Endodermal cell (in vitro differentiated cells): ENCODE measurements at regions not wholly inside any gene's neighbourhood (a gene's known extent, or its start where the extent isn't known, plus 50 kb on each side); places are given as distances from the start of the nearest gene placed in this dataset.
A peak's percentile ranks its signal among the peaks of the same experiment; 100 is the strongest.
"Not testable (repeated sequence)": the region's sequence is repeated elsewhere in the genome, so short reads cannot be mapped to it uniquely, and the experiment has no call there.

ENCODE experiments used
- DNase-seq: peaks from one replicate; pipeline ENCODE4 v3.0.0-alpha.2; 2017
- H3K27ac ChIP-seq: 2 replicates; pipeline ENCODE4 v1.5.1; 2013; ENCODE audit warnings: mild to moderate bottlenecking, low read depth, low read length, moderate library complexity
- H3K27me3 ChIP-seq: 2 replicates; pipeline ENCODE4 v1.6.1; 2013; ENCODE audit warnings: mild to moderate bottlenecking, low read length, moderate library complexity; ENCODE audit not compliant: insufficient read depth, control insufficient read depth, poor library complexity, severe bottlenecking
- H3K36me3 ChIP-seq: 2 replicates; pipeline ENCODE4 v1.7.0; 2013; ENCODE audit warnings: mild to moderate bottlenecking, low read length, moderate library complexity; ENCODE audit not compliant: control insufficient read depth, insufficient read depth
- H3K4me1 ChIP-seq: one replicate; pipeline ENCODE4 v1.7.0; 2013; ENCODE audit warnings: low read length; ENCODE audit not compliant: control insufficient read depth, insufficient read depth
- H3K4me3 ChIP-seq: 2 replicates; pipeline ENCODE4 v1.5.1; 2013; ENCODE audit warnings: mild to moderate bottlenecking, low read length, moderate library complexity
- H3K9ac ChIP-seq: 2 replicates; pipeline ENCODE4 v1.6.1; 2013; ENCODE audit warnings: mild to moderate bottlenecking, low read length, moderate library complexity; ENCODE audit not compliant: poor library complexity, severe bottlenecking; ENCODE audit errors: extremely low read depth
- H3K9me3 ChIP-seq: 2 replicates; pipeline ENCODE4 v1.6.1; 2013; ENCODE audit warnings: mild to moderate bottlenecking, low read length, moderate library complexity; ENCODE audit not compliant: control insufficient read depth
- H3K27ac Mint-ChIP-seq: 2 replicates; pipeline ENCODE4 v1.8.0; 2020; ENCODE audit warnings: mixed read lengths
- H3K27me3 Mint-ChIP-seq: 2 replicates; pipeline ENCODE4 v1.8.0; 2021; ENCODE audit warnings: mild to moderate bottlenecking, mixed read lengths; ENCODE audit not compliant: insufficient read depth
- H3K36me3 Mint-ChIP-seq: 2 replicates; pipeline ENCODE4 v1.8.0; 2020; ENCODE audit warnings: low read depth, mixed read lengths
- H3K4me1 Mint-ChIP-seq: 2 replicates; pipeline ENCODE4 v1.8.0; 2020; ENCODE audit warnings: mixed read lengths
- H3K4me3 Mint-ChIP-seq: 2 replicates; pipeline ENCODE4 v1.8.0; 2020; ENCODE audit warnings: mild to moderate bottlenecking, moderate library complexity, mixed read lengths
- H3K9me3 Mint-ChIP-seq: 2 replicates; pipeline ENCODE4 v1.8.0; 2020; ENCODE audit warnings: mild to moderate bottlenecking, mixed read lengths
- WGBS, 2 experiments: methylation state at CpG; one replicate each; pipeline versions ENCODE4 v1.1.5 to v1.1.7; 2013; ENCODE audit warnings: missing lambda C conversion rate in 2 of 2, mixed read lengths in 1 of 2; ENCODE audit not compliant: insufficient coverage in 1 of 2, insufficient read length in 1 of 2; 5-methylcytosine and 5-hydroxymethylcytosine counted together
- TF ChIP-seq, protein P1 (sequence below): fragments of 200-600 bp; sonication (generic); conservative IDR thresholded peaks from 2 replicates; pipeline ENCODE4 v1.5.0; 2021; ENCODE audit warnings: antibody characterized with exemption, mild to moderate bottlenecking

DNA sequence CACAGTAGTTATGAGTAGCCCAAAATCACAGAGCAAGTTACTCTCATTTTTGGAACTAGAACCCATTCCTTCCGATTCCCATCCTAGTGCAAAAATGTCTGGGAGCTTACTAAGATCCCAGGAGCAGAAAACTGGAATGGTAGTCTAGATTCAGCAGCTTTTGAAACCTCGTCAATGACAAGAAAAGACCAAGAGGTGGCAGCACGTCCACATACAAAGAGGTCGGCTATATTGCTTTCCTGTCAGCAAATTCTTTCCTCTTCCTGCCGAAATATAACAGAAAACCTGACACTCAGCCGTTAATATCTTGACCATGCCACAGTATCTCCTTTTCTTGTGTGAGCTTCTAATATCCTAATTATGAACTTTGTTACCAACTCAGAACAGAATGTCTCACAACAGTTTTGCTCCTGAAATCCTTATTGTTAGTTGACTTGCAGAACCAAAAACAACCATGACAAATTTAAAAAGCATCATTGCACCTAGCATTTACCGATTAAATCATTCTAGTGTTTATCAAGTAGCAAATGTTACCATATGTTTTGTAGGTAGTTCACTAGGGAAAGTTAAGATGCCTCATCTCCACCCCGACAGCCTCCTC lies 92.8 kb upstream of the OR9G4 start:
- WGBS, 2 experiments, result 6 to 9% methylated on average over 6 of the region's 8 CpGs
- TF ChIP-seq, protein P1, sequence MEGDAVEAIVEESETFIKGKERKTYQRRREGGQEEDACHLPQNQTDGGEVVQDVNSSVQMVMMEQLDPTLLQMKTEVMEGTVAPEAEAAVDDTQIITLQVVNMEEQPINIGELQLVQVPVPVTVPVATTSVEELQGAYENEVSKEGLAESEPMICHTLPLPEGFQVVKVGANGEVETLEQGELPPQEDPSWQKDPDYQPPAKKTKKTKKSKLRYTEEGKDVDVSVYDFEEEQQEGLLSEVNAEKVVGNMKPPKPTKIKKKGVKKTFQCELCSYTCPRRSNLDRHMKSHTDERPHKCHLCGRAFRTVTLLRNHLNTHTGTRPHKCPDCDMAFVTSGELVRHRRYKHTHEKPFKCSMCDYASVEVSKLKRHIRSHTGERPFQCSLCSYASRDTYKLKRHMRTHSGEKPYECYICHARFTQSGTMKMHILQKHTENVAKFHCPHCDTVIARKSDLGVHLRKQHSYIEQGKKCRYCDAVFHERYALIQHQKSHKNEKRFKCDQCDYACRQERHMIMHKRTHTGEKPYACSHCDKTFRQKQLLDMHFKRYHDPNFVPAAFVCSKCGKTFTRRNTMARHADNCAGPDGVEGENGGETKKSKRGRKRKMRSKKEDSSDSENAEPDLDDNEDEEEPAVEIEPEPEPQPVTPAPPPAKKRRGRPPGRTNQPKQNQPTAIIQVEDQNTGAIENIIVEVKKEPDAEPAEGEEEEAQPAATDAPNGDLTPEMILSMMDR, result peak; percentile 88

DNA sequence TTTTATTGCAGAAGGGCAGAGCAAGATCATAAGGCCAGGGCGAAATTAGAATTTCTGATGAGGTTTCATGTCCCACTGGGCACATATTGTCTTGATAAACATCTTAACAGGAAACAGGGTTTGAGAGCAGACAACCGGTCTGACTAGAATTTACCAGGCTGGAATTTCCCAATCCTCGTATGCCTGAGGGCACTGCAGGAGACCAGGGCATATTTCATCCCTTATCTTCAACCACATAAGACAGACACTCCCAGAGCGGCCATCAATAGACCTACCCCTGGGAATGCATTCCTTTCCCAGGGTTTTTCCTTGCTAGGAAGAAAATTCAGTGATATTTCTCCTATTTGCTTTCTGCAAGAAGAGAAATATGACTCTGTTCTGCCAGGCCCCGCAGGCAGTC lies 78.9 kb upstream of the OR9G4 start:
- not testable (repeated sequence) for H3K36me3 Mint-ChIP-seq, H3K27ac Mint-ChIP-seq, H3K4me3 ChIP-seq, H3K36me3 ChIP-seq, H3K4me3 Mint-ChIP-seq, H3K4me1 Mint-ChIP-seq, DNase-seq, H3K27ac ChIP-seq, H3K4me1 ChIP-seq, H3K27me3 Mint-ChIP-seq, H3K27me3 ChIP-seq, H3K9ac ChIP-seq
- peaks cover 43% of the 10 kb centered on the region for H3K9me3 Mint-ChIP-seq
- WGBS, 2 experiments, result 87 to 88% methylated on average over 4 to 5 of the region's 5 CpGs
- H3K9me3 ChIP-seq, result peaks cover 23% of the 10 kb centered on the region

More for the DNA sequence above, 92.8 kb upstream of the OR9G4 start:
- H3K27me3 ChIP-seq, result no peaks in the 10 kb centered on the region
- no peaks in the 10 kb centered on the region for H3K36me3 ChIP-seq
- peaks cover 4% of the 10 kb centered on the region for H3K27me3 Mint-ChIP-seq
- peaks cover 9% of the 10 kb centered on the region for H3K9me3 Mint-ChIP-seq
- H3K4me1 Mint-ChIP-seq, result peaks cover 7% of the 10 kb centered on the region
- no peak overlapping the region for H3K9ac ChIP-seq
- H3K4me3 Mint-ChIP-seq, result no peak overlapping the region
- no peaks in the 10 kb centered on the region for H3K9me3 ChIP-seq
- peak; percentile 79 for DNase-seq
- H3K27ac Mint-ChIP-seq, result no peak overlapping the region
- H3K27ac ChIP-seq, result no peak overlapping the region
- no peaks in the 10 kb centered on the region for H3K4me1 ChIP-seq
- no peaks in the 10 kb centered on the region for H3K36me3 Mint-ChIP-seq
- no peak overlapping the region for H3K4me3 ChIP-seq

- no peaks in the 10 kb centered on the region for H3K36me3 ChIP-seq
- Mint-ChIP-seq H3K27me3 (no peaks in the 10 kb centered on the region), H3K9me3 (peaks cover 28% of the 10 kb centered on the region), H3K4me3 (no peak overlapping the region), H3K36me3 (no peaks in the 10 kb centered on the region), H3K4me1 (no peaks in the 10 kb centered on the region), H3K27ac (no peak overlapping the region)
- no peak overlapping the region for H3K27ac ChIP-seq
- 89 to 98% methylated on average over 2 of the region's 2 CpGs for WGBS, 2 experiments
- no peaks in the 10 kb centered on the region for H3K4me1 ChIP-seq
- no peak overlapping the region for H3K9ac ChIP-seq
- peaks cover 8% of the 10 kb centered on the region for H3K9me3 ChIP-seq
- DNase-seq, result no peak
- H3K4me3 ChIP-seq, result no peak overlapping the region
- TF ChIP-seq, protein P1, result no peak
- no peaks in the 10 kb centered on the region for H3K27me3 ChIP-seq
Observed at GRCh38 chr11:56819916-56820315, 71.4 kb upstream of the OR9G4 start.

DNA sequence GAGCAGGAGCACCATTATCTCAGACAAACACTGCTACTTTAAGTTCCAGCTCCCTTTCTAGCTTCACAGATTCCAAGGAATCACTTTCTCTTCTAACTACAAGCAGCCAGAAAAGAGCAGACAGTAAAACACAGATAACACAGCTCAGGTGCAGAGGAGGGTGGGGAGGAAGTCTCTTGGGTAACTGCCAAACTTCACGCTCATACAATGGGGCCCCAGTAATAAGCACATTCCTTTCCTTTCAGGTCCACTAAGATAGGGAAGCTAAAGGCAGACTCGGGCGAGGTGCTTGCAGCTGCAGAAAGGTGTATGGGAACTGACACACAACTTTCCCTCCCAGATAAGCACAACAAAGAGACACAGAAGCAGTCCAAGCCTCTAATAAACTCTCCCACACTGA lies 69.2 kb upstream of the OR9G4 start:
- H3K27me3 ChIP-seq, result no peaks in the 10 kb centered on the region
- no peaks in the 10 kb centered on the region for H3K4me1 Mint-ChIP-seq
- peaks cover 26% of the 10 kb centered on the region for H3K9me3 Mint-ChIP-seq
- peaks cover 8% of the 10 kb centered on the region for H3K9me3 ChIP-seq
- no peak overlapping the region for H3K27ac Mint-ChIP-seq
- no peak overlapping the region for H3K27ac ChIP-seq
- 78% methylated on average over 3 of the region's 3 CpGs; no CpG with 5 or more reads in 1 of the 2 experiments for WGBS, 2 experiments
- H3K4me1 ChIP-seq, result no peaks in the 10 kb centered on the region
- no peak overlapping the region for H3K4me3 ChIP-seq
- H3K36me3 ChIP-seq, result no peaks in the 10 kb centered on the region
- H3K4me3 Mint-ChIP-seq, result no peak overlapping the region
- no peaks in the 10 kb centered on the region for H3K27me3 Mint-ChIP-seq
- no peak for DNase-seq
- no peaks in the 10 kb centered on the region for H3K36me3 Mint-ChIP-seq
- TF ChIP-seq, protein P1, result no peak
- H3K9ac ChIP-seq, result no peak overlapping the region
